Osteoblast (primary cell): ENCODE measurements at regions not wholly inside any gene's neighbourhood (a gene's known extent, or its start where the extent isn't known, plus 50 kb on each side); places are given as distances from the start of the nearest gene placed in this dataset.

ENCODE experiments used
- DNase-seq: peaks from one replicate; pipeline ENCODE4 v3.0.0; 2011; ENCODE audit warnings: low spot score, mixed read lengths; ENCODE audit not compliant: insufficient read length; ENCODE audit errors: missing footprints
- H2AFZ ChIP-seq: 2 replicates; pipeline ENCODE4 v1.6.0; 2011; ENCODE audit warnings: mild to moderate bottlenecking, low read length
- H3K27ac ChIP-seq: 2 replicates; pipeline ENCODE4 v1.5.1; 2011; ENCODE audit warnings: mild to moderate bottlenecking, low read depth, low read length, moderate library complexity
- H3K27me3 ChIP-seq: 2 replicates; pipeline ENCODE4 v1.6.0; 2012; ENCODE audit warnings: mild to moderate bottlenecking, control low read depth, inconsistent platforms, low read length, moderate library complexity; ENCODE audit not compliant: insufficient read depth
- H3K36me3 ChIP-seq: 2 replicates; pipeline ENCODE4 v1.5.1; 2011; ENCODE audit warnings: mild to moderate bottlenecking, low read length, control low read depth, moderate library complexity; ENCODE audit not compliant: insufficient read depth
- H3K4me1 ChIP-seq: 2 replicates; pipeline ENCODE4 v1.5.1; 2011; ENCODE audit warnings: mild to moderate bottlenecking, low read length, control low read depth, moderate library complexity; ENCODE audit not compliant: insufficient read depth
- H3K4me2 ChIP-seq: 2 replicates; pipeline ENCODE4 v1.6.0; 2011; ENCODE audit warnings: mild to moderate bottlenecking, low read length; ENCODE audit not compliant: insufficient read depth
- H3K4me3 ChIP-seq: fragments of 200-600 bp; sonication (generic); 3 replicates; pipeline ENCODE4 v1.5.1; 2012; ENCODE audit warnings: mild to moderate bottlenecking, low read length, inconsistent platforms; ENCODE audit not compliant: insufficient read depth
- H3K79me2 ChIP-seq: 2 replicates; pipeline ENCODE4 v1.6.0; 2012; ENCODE audit warnings: mild to moderate bottlenecking, low read length, control low read depth, inconsistent platforms; ENCODE audit not compliant: insufficient read depth
- H3K9me3 ChIP-seq: 2 replicates; pipeline ENCODE4 v1.5.1; 2011; ENCODE audit warnings: low read depth, low read length, control low read depth
- H4K20me1 ChIP-seq: 2 replicates; pipeline ENCODE4 v1.6.0; 2012; ENCODE audit warnings: mild to moderate bottlenecking, low read length, control low read depth; ENCODE audit not compliant: insufficient read depth
- CTCF ChIP-seq: IDR thresholded peaks from 2 replicates; pipeline ENCODE4 v1.5.1; 2011; ENCODE audit warnings: mild to moderate bottlenecking, low read depth, low read length, moderate library complexity; ENCODE audit errors: extremely low read depth

- no peak for TF ChIP-seq CTCF
Measured at GRCh38 chr11:110774138-110775014, 62.1 kb upstream of the ARHGAP20 start.

GRCh38 chr11:110773442-110773841 is 61.2 kb upstream of the ARHGAP20 start:
- Histone ChIP-seq H3K4me2 (no peak overlapping the region), H3K4me1 (no peaks in the 10 kb centered on the region), H3K27me3 (no peaks in the 10 kb centered on the region), H3K9me3 (peaks cover 2% of the 10 kb centered on the region), H3K36me3 (no peaks in the 10 kb centered on the region), H2AFZ (no peak overlapping the region), H3K79me2 (no peaks in the 10 kb centered on the region), H3K4me3 (no peak overlapping the region), H4K20me1 (no peaks in the 10 kb centered on the region), H3K27ac (no peak overlapping the region)
- no peak for TF ChIP-seq CTCF
- DNase-seq = no peak

More at GRCh38 chr11:110774138-110775014, 62.1 kb upstream of the ARHGAP20 start:
- no peaks in the 10 kb centered on the region for H3K79me2 ChIP-seq
- H4K20me1 ChIP-seq = no peaks in the 10 kb centered on the region
- no peak overlapping the region for H3K4me3 ChIP-seq
- no peak for DNase-seq
- H3K27ac ChIP-seq = no peak overlapping the region
- H3K27me3 ChIP-seq = no peaks in the 10 kb centered on the region
- H2AFZ ChIP-seq = no peak overlapping the region
- H3K4me2 ChIP-seq = no peak overlapping the region
- H3K4me1 ChIP-seq = no peaks in the 10 kb centered on the region
- H3K9me3 ChIP-seq = peaks cover 4% of the 10 kb centered on the region
- no peaks in the 10 kb centered on the region for H3K36me3 ChIP-seq

- no peak for TF ChIP-seq CTCF
- no peaks in the 10 kb centered on the region for H3K79me2 ChIP-seq
- no peak overlapping the region for H2AFZ ChIP-seq
- H4K20me1 ChIP-seq = no peaks in the 10 kb centered on the region
- no peaks in the 10 kb centered on the region for H3K4me1 ChIP-seq
- H3K4me3 ChIP-seq = no peak overlapping the region
- H3K4me2 ChIP-seq = no peak overlapping the region
- no peak for DNase-seq
- peaks cover 2% of the 10 kb centered on the region for H3K9me3 ChIP-seq
- H3K36me3 ChIP-seq = no peaks in the 10 kb centered on the region
- H3K27ac ChIP-seq = no peak overlapping the region
- no peaks in the 10 kb centered on the region for H3K27me3 ChIP-seq
Measured at GRCh38 chr11:110772863-110773262, 60.6 kb upstream of the ARHGAP20 start.

- Histone ChIP-seq H3K79me2 (no peaks in the 10 kb centered on the region), H4K20me1 (no peaks in the 10 kb centered on the region), H3K27me3 (no peaks in the 10 kb centered on the region), H3K4me1 (peaks cover 16% of the 10 kb centered on the region), H3K4me2 (no peak overlapping the region), H3K4me3 (no peak overlapping the region), H3K27ac (no peak overlapping the region), H3K36me3 (no peaks in the 10 kb centered on the region), H3K9me3 (no peaks in the 10 kb centered on the region), H2AFZ (no peak overlapping the region)
- no peak for DNase-seq
- no peak for TF ChIP-seq CTCF
Measured at GRCh38 chr11:110766316-110766715, 54.1 kb upstream of the ARHGAP20 start.
